ENCODE measurements at regions not wholly inside any gene's neighbourhood (a gene's known extent, or its start where the extent isn't known, plus 50 kb on each side); places are given as distances from the start of the nearest gene placed in this dataset.

DNA sequence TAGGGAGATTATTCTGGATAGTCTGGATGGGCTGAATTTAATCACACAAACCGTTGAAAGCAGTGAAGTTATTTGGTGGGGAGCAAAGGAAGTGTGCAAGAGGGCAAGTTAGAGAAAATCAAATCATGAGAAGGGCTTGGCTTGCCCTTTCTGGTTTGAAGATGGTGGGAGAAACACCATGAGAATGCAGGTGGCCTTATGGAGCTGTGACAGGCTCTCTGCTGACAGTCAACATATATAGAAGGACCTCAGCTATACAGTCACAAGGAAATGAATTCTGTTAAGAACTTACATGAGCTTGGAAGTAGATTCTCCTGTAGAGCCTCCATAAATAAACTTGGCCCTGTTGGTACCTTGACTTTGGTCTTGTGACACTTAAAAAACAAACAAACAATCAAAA is 72.3 kb downstream of the GMNC start:
- no peak for DNase-seq (ENCODE audit: low read depth)

DNA sequence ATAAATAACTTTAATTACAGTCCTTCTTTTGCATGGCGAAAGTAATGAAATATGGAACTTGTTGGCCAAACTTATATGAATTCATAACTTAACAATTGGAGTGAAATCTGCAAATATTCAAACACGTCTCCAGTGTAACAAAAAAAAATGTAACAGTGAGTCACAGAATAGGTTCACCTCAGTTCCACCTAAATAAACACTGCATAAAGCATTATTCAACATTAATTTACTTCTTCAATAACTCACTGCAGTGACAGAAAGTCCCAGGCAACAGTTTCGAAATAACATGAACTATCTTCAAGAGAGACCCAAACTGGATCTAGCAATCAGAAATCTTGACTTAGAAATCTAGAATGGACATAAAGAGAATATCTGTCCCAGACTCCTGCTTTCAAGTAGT is 75.6 kb downstream of the GMNC start:
- DNase-seq (ENCODE audit: low read depth) = no peak

DNA sequence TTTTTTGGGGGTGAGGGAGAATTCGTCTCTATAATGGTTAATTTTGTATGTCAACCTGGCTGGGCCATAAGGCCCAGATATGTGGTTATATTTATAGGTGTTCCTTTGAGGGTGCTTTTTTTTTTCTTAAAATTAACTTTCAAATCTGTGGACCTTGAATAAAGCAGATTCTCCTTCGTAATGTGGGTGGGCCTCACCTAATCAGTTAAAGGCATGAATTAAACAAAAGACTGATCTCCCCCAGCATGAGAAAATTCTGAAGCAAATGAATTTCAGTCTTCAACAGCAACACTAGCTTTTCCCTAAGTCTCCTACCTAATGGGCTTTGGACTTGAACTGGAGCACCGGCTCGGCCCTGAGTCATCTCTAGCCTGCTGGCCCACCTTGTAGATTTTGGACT is 77.4 kb downstream of the GMNC start:
- no peak for DNase-seq (ENCODE audit: low read depth)

DNA sequence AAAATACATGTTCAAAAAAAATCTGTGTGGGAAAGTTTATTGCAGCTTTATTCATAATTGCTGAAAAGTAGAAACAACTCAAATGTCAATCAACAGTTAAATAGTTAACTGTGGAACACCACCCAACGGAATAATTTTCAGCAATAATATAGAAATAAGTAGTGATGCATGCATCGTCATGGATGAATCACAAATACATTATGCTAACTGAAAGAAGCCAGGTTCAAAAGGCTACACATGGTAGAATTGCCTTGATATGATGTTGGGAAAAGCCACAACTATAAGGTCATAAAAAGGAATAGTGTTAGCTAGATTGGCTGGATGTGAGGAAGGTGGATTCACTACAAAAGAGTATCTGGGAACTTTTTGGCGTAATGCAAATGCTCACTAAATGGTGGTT is 82.0 kb downstream of the GMNC start:
- peak; percentile 56 for DNase-seq (ENCODE audit: low read depth)

DNA sequence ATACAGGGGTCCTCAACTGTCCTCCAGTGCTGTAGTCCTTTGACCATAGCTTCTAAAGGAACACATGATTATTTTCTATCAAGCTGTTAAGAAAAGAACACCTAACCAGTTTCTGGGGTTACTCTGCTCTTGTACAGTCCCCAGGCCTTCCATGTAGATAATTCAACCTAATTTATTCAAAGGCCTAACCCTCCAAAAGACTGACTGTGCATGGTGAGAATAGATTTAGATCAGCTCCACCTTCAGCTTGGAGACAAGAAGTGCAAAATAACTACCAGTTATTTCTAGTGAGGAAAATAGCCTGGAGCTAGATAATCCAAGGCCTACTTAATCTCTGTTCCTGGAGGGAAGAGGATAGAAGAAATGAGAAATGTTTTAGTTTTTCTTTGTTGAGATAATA is 87.9 kb downstream of the GMNC start:
- DNase-seq (ENCODE audit: low read depth) = no peak

DNA sequence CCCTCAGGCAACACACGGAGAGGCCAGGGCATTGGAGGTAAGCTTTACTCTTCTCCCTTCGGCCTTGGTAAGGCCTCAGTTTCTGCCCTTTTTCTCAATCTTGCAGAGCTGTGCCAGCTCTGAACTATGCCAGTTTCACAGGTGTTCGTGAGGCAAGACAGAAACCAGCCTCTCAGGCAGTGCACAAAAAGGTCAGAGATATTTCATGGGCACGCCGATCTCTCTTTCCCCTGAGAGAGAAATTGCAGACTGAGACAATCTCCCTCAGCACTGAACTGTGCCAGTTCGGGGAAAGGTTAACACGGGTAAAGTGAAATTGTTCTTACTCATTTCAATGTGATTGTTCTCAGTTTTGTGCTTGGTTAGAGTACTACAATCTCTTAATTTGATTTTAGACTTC is 88.5 kb downstream of the GMNC start:
- no peak for DNase-seq (ENCODE audit: low read depth)

DNA sequence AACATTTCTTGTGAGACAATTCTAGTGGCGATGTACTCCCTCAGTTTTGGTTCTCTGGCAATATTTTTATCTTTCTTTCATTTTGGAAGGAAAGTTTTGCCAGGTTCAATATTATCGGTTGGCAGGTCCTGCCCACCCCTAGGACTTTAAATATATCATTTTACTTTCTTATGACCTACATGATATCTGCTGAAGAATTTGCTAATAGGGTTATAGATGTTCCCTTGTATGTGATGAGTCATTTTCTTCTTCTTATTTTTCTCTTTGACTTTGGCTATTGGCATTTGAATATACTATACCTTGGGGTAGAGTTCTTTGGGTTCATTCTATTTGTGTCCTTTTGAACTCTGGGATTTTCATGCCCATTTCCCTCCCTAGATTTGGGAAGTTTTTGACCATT is 89.7 kb downstream of the GMNC start:
- no peak for DNase-seq (ENCODE audit: low read depth)

DNA sequence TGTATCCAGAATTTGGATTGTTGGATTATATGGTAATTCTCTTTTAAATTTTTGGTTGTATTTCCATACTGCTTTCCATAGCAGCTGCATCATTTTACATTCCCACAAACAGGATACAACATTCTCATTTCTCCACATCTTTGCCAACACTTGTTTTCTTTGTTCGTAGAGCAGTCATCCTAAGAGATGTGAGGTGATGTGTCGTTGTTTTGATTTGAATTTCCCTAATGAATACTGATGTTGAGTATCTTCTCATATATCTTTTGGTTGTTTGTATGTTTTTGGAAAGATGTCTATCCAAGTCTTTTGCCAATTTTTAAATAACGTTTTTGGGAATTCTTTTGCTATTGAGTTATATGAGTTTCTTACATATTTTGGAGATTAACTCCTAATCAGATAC is 93.6 kb downstream of the GMNC start:
- no peak for DNase-seq (ENCODE audit: low read depth)

DNA sequence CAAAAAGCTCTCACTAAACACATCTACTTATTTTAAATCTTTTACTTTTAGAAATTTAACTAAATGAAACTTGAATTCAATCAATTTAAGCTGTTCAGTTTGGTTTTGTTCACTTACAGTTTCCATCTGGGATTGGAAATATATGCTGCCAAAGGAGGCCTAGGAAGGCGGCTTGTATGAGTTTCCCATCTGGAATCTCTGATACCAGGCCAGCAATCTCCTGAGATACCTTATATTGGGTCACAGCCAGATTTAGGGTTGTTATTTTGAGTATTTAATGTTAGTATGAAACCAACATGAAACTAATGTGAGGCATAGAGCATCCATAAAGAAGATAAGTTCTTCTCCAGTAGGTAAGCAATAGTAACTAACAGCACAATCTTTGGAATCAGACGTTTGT is 94.6 kb downstream of the GMNC start:
- DNase-seq (ENCODE audit: low read depth) = no peak

DNA sequence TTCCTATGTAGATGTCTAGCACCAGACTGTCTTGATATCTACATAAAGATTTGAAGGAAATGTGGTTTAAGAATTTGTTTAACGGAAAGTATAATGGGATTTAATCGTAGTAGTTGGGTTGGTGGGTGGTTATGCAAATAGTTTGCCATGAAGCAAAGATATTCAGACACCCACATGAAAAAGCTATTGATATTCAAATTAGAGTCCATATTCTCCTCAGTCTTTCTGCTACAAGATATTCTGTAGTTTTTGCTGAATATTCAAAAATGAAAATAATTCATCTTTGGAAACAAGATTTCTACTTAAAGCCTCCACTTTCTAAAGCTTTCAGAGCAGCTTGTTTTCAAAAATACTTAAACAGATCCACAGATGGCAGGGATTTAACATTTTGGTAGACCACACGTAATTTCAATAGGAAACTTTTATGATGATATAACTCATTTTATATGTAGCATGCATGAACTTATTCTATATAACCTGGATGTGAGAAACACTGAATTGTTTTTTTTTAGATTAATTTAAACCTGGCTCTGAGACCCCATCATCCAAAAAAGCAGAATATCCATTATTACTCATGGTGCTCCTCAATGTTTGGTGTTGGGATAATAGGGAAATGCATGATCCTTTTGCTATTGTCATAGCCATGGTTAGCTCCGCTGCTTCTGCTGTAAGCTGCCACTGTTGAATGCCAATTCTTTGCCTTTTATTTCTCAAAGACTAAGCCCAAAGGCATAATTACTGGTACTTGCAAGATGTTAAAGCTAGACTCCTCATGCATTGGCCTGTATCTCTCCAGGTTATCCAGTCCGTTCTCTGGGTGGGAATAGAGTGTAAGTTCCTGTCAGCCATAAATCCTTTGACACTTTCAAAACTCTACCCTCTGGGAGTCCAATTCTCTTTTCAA is 98.0 kb downstream of the GMNC start:
- DNase-seq (ENCODE audit: low read depth) = no peak

DNA sequence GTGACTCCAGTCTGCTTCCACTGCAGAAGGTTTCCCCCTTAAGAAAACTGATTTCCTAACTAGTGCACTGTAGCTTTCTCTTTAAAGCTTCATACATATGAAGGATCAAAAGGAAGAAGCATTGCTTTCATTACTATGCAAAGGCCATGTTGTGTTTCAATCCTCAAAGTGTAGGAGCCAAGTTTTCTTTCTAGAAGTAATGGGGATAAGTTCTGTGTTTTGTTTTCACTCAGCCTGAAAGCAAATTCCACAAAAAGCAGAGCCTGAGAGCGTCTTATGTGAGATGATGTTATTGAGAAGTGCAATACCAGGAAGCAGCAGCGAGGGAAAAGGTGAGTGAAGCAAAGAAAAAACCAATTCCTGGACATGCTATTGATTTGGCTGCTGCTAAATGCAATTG is 99.7 kb downstream of the GMNC start:
- no peak for DNase-seq (ENCODE audit: low read depth)

DNA sequence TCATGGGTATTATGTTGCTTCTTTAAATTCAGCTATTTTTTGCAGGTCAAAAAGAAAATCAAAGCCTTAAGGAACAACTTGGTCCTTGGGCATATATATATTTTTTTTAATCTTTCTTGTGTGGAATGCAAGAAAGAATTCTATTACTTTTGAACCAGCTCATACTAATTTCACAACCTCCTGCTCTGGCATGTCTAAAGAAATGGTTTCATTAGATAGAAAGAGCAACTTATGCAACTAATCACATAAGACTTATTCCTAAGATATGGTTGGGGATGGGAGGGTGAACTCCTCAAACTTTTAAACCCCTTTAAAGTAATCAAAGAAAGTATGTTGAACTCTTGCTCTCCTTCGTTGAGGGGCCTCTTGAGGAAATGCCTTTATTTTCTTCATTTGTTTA is 114.9 kb downstream of the GMNC start:
- DNase-seq (ENCODE audit: low read depth) = no peak

DNA sequence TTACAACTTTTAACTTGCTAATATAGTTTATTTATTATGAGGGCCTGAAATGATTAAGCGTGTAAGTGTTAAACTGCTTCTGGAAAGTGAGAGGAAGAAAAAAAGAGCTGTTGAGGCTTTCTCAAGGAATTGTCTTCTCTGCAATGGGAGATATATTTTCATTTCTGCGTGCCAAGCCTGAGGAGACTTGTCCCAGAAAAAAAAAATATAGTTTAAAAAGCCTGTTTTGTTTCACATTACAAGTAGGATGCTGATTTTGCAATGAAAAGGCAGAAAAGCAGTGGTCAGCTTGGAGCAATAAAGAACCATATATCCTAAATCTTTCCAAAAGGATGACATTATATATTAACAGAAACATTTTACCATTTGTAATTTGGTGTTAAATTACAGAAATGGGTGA is 115.5 kb downstream of the GMNC start:
- DNase-seq (ENCODE audit: low read depth) = no peak

DNA sequence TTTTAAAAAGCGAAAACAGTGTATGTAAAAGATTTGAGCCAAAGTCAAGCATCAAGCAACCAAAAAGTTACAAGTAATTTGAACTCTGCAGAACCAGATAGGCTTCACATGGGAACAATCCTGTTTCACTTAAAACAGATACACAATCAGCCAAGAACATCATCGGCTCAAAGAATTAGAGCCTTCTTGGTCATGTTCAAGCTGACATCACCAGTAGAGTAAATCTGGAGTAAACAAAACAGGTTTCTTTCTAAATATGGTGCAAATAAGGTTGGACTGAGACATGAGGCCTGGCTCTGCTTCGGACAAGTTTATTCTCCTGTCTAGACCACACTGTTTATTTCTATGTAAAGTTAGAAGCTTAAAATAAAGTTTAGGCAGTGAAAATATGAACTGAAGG is 116.0 kb downstream of the GMNC start:
- no peak for DNase-seq (ENCODE audit: low read depth)

DNA sequence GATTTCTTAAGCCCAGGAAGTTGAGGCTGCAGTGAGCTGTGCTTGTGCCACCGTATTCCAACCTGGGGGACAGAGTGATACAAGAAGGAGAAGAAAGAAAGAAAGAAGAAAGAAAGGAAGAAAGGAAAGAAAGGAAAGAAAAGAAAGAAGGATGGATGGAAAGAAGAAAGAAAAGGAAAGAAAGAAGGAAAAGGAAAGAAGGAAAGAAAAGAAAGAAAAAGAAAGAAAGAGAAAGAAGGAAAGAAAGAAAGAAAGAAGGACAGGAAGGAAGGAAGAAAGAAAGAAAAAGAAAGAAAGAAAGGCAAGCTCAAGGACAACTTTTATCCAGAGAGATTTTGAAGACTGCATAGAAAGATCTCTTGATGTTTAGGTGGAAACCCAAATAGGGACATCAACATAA is 120.7 kb downstream of the GMNC start:
- no peak for DNase-seq (ENCODE audit: low read depth)

DNA sequence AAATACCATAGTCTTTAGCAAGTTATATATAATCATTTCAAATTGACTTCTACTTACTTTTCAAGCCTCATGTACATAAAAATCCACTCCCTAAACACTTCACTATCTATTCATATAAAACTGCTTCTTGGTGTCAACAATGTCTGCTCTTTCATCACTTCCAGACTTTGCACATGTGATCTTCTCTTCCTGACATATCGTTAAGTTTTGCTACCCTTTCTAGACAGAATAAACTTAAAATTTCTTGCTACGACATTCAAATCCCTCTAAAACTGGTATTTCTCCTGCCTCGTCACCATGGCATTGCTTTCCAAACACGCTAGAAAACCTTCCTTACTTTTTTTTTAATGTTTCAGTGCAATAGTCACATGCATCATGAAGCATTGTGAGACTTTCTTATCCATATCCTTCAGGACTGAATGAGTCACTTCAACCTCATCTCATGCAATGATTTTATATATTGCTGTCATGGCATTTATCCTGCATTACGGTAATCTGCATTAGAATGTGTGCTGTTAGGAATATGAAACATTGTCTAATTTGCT is 122.8 kb downstream of the GMNC start:
- peak; percentile 61 for DNase-seq (ENCODE audit: low read depth)

DNA sequence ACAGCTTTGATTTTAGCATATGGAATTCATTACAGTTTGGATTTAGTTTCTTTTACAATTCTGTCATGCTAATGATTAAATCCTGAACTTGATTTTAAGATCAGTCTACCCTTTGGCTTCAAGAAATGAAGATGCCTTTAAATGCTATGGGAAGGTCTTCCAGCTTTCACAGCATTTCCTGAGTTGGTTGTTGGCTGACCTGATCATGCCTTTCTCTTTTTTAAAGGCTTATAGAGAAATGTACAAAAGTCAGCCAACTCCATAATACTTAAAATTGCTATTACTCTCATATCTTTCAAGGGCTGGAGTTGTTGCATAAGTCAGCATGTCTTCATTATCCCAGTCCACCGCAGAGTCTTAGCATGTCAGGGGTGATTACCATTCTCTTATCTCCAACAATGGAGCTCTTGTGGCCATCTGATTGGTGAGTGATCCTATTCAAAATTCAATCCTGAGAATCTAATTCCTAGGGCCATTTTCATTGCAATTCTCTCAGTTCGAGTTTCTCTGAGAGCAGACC is 123.8 kb downstream of the GMNC start:
- no peak for DNase-seq (ENCODE audit: low read depth)

DNA sequence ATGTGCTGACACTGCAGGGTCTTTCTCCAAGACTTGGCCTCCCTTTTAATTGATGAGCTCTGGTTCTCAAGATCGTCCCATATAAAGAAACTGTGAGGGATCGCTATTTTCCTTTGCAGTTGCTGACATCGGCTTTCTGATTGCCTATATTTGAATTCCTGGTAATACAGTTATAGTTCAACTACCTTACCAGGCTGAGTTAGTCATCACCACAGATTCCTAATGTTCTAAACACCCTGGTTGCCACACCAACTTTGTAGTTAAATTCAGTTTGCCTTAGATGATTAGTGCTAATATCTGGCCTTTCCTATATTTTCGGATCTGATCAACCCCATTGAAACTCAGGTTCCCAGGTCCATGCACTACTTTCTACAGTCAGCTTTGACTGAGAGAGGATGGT is 125.0 kb downstream of the GMNC start:
- no peak for DNase-seq (ENCODE audit: low read depth)

DNA sequence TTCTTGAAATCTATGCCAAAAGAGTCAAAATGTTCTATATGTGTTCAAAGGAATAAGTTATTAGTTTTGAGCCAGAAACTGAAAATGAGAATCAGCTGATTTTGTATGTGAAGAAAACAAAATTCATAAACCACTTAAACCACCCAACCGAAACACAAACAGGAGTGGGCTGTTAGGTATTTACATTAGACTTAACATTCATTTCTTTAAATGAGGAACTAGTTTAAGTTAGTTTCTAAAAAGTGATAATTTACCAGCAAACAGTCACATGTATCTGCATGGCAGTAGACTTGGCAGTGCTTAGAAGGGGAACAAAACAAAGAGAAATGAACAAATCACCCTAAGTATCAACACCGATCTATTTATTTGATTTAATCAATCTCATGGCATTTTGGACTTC is 128.0 kb downstream of the GMNC start:
- DNase-seq (ENCODE audit: low read depth) = no peak

DNA sequence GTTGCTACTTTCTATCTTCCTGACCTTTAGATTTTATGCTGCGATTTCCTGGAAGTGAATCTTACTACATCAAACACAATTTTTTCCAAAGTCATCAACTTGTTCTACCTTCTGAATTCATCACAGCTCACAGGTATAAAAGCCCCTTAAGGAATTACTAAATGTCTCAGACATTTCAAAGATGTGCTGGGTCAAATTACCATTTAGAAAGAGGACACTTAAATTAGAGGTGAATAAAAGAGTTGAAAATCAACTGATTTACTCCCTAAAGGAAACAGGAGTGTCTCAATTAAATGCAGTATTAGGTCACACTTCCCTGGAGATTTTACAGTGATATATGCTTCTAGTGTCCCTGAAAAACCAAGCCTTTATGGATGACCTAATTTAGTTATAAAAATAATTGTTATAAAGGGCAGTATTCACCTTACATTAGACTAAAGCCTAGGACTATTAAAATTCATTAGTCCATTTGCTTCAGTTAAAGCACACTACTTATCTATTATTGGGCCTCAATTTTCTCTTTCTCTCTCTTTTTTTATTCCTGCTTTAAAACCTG is 128.8 kb downstream of the GMNC start:
- no peak for DNase-seq (ENCODE audit: low read depth)

DNA sequence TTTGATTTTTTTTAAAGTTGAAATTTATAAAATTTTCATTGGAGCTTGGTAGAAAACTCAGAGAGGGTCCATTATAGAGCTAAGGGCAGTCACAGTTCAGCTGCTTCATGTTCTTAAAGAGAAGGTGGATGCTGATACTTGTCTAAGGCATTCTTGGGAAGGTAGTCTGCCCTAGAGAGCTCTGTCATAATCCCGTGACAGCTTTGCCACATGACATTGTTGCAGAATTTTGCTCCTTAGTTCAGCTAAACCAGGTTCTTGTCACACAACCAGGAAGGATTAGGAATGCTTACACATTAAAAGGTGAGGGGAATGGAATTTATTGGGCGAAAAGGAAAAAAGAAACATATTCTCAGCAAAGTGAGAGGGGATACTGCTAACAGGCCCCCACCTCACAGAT is 130.9 kb downstream of the GMNC start:
- DNase-seq (ENCODE audit: low read depth) = no peak

DNA sequence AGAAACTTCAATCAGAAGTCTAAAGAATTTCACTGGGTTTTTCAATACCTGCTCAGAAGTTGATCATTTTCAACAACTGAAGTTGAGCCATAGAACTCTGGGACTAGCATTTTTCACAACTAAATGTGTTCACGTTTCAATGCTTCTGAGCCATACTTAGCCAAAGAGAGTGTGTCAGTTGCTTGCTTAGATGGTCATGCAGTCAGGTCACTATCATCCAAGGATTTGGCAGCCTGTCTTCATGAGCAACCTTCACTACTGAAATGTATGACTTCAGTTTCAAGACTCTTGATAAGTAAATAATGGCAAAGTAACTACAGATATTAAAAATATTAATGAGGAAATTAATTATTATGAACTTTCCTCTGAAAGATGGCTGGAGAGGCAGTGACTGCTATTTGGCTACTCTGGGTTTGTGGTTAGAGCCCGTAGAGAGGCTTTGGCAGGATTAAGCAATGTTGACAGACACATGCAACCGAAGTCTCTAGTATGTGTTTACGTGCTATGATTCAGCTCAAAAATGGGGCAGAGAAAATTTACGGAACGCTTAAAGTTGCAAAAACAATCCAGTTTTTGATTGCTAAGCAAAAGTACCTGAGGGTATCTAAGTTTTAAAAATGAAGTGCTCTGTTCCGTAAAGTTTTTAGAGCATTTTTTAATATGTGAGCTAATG is 133.8 kb downstream of the GMNC start:
- DNase-seq (ENCODE audit: low read depth) = no peak

Measured in ELR (cell line).